PFSK-1 (cell line): ENCODE measurements at regions not wholly inside any gene's neighbourhood (a gene's known extent, or its start where the extent isn't known, plus 50 kb on each side); places are given as distances from the start of the nearest gene placed in this dataset.

Experiments used
- FOXP2 ChIP-seq: optimal IDR thresholded peaks from 2 replicates; pipeline ENCODE3; 2011; ENCODE audit warnings: borderline replicate concordance, control low read depth, inconsistent platforms; ENCODE audit not compliant: insufficient read depth; ENCODE audit errors: extremely low read length, extremely low read depth
- POLR2AphosphoS5 ChIP-seq: IDR thresholded peaks from 2 replicates; pipeline ENCODE4 v1.6.1; 2012; ENCODE audit warnings: low read depth, mild to moderate bottlenecking, control low read depth, low read length, moderate library complexity
- SIN3A ChIP-seq: IDR thresholded peaks from 2 replicates; pipeline ENCODE4 v1.6.1; 2012; ENCODE audit warnings: mild to moderate bottlenecking, low read length, moderate library complexity, borderline replicate concordance; ENCODE audit not compliant: insufficient read depth
- TAF1 ChIP-seq: IDR thresholded peaks from 2 replicates; pipeline ENCODE4 v1.6.1; 2012; ENCODE audit warnings: low read length, control low read depth, borderline replicate concordance; ENCODE audit not compliant: insufficient read depth
- TF ChIP-seq, protein P1 (sequence below), 2 experiments: IDR thresholded peaks; 2 replicates each; pipeline versions ENCODE4 v1.6.1 to v1.8.0; 2011 to 2012; ENCODE audit warnings: low read depth in 2 of 2, low read length in 2 of 2, control low read depth in 1 of 2, inconsistent platforms in 1 of 2, mild to moderate bottlenecking in 1 of 2, moderate library complexity in 1 of 2; ENCODE audit not compliant: insufficient read depth in 1 of 2

DNA sequence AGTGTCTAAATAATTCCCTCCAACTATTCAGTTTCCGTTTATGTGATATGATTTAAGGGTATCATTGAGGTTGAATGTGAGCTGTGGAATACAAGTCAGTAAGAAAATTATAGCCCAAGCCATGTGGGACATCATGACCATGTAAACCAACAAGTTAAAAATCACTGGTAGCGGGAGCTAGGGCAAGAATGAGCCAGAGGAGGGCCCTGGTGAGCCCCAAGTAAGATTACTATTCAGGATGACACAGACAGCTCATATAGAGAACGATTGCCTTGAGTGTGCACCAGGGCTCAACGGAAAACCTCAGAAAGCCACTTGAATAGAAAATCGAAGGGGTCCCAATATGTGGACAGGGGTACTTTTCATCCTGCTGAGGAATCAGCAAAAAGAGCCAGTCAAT is 87.8 kb upstream of the RBMS1 start:
- TF ChIP-seq TAF1 = no peak
- no peak for TF ChIP-seq FOXP2
- no peak for TF ChIP-seq SIN3A
- no peak for TF ChIP-seq POLR2AphosphoS5
- TF ChIP-seq, protein P1, sequence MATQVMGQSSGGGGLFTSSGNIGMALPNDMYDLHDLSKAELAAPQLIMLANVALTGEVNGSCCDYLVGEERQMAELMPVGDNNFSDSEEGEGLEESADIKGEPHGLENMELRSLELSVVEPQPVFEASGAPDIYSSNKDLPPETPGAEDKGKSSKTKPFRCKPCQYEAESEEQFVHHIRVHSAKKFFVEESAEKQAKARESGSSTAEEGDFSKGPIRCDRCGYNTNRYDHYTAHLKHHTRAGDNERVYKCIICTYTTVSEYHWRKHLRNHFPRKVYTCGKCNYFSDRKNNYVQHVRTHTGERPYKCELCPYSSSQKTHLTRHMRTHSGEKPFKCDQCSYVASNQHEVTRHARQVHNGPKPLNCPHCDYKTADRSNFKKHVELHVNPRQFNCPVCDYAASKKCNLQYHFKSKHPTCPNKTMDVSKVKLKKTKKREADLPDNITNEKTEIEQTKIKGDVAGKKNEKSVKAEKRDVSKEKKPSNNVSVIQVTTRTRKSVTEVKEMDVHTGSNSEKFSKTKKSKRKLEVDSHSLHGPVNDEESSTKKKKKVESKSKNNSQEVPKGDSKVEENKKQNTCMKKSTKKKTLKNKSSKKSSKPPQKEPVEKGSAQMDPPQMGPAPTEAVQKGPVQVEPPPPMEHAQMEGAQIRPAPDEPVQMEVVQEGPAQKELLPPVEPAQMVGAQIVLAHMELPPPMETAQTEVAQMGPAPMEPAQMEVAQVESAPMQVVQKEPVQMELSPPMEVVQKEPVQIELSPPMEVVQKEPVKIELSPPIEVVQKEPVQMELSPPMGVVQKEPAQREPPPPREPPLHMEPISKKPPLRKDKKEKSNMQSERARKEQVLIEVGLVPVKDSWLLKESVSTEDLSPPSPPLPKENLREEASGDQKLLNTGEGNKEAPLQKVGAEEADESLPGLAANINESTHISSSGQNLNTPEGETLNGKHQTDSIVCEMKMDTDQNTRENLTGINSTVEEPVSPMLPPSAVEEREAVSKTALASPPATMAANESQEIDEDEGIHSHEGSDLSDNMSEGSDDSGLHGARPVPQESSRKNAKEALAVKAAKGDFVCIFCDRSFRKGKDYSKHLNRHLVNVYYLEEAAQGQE (IDR thresholded peaks at IDR 0.05; ENCODE audit: insufficient read depth in 1 of 2, low read depth in 2 of 2, low read length in 2 of 2) = no peak

DNA sequence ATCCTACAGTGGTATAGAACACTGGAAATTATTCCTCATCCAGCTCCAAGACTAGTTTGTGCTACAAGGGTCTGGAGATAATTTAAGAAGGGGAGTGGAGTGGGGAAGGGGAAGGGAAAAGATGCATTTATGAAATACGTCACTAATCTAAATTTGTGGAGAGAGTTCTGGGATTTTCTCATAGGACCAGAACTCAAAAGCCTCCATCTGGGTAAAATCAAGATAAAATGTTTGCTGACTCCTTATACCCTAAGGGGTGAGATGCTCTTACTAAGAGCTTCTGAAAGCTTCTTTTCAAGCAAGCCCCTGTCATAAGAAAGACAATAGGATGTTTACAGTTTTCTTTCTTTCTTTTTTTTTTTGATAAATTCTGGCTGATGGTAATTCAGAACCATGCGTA is 88.5 kb upstream of the RBMS1 start:
- no peak for TF ChIP-seq SIN3A
- TF ChIP-seq, protein P1 (IDR thresholded peaks at IDR 0.05; ENCODE audit: insufficient read depth in 1 of 2, low read depth in 2 of 2, low read length in 2 of 2) = no peak
- no peak for TF ChIP-seq POLR2AphosphoS5
- no peak for TF ChIP-seq TAF1

DNA sequence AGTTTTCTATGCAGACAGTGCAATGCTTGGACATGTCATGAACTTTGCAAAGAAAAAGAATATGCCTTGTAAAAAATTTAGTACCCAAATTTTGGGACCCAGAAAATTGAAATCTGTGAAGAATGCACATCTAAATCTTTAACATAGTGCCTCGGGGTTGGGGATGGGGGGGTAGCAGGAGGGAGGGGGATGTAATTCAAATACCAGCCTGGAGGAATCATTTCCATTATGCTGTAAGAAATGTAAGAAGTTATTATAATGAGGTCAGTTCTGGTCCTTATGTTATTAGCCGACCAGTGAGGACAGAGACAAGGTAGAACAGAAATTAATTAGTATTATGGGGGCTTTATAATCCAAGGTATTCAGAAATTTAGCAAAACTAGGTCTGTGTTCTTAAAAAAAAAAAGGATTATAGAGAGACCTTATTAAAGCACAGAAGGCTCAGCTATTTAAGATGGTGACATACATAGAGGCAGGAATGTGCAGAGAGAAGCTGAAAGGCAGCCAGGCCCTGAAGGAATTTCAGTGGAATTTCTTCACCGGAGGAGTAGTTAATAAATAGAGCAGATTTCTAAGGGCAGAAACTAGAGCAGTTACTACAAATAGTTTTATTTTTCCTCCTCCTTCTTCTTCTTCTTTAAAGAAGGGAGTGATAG is 89.0 kb upstream of the RBMS1 start:
- TF ChIP-seq SIN3A = no peak
- TF ChIP-seq, protein P1 (IDR thresholded peaks at IDR 0.05; ENCODE audit: insufficient read depth in 1 of 2, low read depth in 2 of 2, low read length in 2 of 2) = no peak
- TF ChIP-seq FOXP2 = no peak
- TF ChIP-seq POLR2AphosphoS5 = no peak
- TF ChIP-seq TAF1 = no peak

DNA sequence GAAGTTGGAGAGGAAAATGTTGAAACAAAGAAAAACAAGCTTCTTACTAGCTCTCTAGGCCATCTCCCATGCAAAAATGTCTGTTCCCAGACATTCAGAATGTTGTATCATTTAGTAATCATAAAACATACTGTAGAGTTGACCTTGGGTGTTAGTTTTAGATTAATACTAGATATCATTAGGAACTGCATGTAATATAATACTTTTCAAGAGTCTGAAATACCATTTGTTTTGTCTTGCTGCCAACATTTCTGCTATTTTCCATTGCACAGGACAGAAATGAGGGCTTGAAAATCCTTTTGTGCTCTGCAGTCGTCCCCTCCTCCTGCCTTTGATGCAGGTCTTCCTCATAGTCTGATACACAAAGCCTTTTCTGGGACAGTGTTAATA is 89.5 kb upstream of the RBMS1 start:
- TF ChIP-seq POLR2AphosphoS5 = no peak
- TF ChIP-seq, protein P1 (IDR thresholded peaks at IDR 0.05; ENCODE audit: insufficient read depth in 1 of 2, low read depth in 2 of 2, low read length in 2 of 2) = no peak
- TF ChIP-seq TAF1 = no peak
- TF ChIP-seq SIN3A = no peak
- no peak for TF ChIP-seq FOXP2
